ENCODE measurements at regions not wholly inside any gene's neighbourhood (a gene's known extent, or its start where the extent isn't known, plus 50 kb on each side); places are given as distances from the start of the nearest gene placed in this dataset.

DNA sequence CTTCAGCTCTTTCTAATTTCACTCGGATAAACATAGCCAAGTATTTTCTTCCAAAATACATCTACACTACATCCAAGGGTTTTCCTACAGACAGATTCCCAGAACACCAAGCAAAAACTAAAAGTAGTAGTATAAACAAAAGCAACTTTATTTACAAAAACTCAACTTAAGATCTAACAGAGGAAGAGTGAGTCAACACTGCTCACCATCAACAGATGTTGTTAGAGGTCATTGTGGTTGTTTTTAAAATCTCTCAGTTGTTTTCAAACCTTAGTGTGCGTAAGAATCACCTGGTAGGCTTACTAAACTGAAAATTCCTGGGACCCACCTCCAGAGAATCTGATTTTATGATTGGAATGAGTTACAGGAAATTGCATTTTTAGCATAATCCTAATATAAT lies 631.7 kb upstream of the SGCG start:
- TF ChIP-seq CTCF (conservative IDR thresholded peaks at IDR 0.05; ENCODE audit: low read length): no peak
- no peak for TF ChIP-seq EZH2phosphoT487 (IDR thresholded peaks at IDR 0.05; ENCODE audit: borderline replicate concordance)
- H3K27me3 ChIP-seq (ENCODE audit: insufficient read depth, low read length, poor library complexity, severe bottlenecking): no peaks in the 10 kb centered on the region
- no peak overlapping the region for H3K9ac ChIP-seq (ENCODE audit: low read depth, low read length, poor library complexity, severe bottlenecking)
- no peaks in the 10 kb centered on the region for H3F3A ChIP-seq (ENCODE audit: low read depth)
- H3K4me3 ChIP-seq (ENCODE audit: low read length, poor library complexity, severe bottlenecking): no peak overlapping the region
- H4K20me1 ChIP-seq (ENCODE audit: insufficient read depth, low read length, poor library complexity, severe bottlenecking): no peaks in the 10 kb centered on the region
- H3K36me3 ChIP-seq (ENCODE audit: insufficient read depth, low read length): no peaks in the 10 kb centered on the region
- H3K9me3 ChIP-seq (ENCODE audit: insufficient read depth, low read depth, low read length): no peaks in the 10 kb centered on the region
- H2AFZ ChIP-seq (ENCODE audit: low read length): no peak overlapping the region
- H3K4me1 ChIP-seq (ENCODE audit: insufficient read depth, low read length, poor library complexity, severe bottlenecking): no peaks in the 10 kb centered on the region
- no peak overlapping the region for H3K4me2 ChIP-seq (ENCODE audit: low read depth, low read length, poor library complexity, severe bottlenecking)
- H3K9me2 ChIP-seq (replicated peaks; ENCODE audit: low read depth, low read length): no peaks in the 10 kb centered on the region
- no peaks in the 10 kb centered on the region for H3K79me2 ChIP-seq (ENCODE audit: insufficient read depth, low read length)

DNA sequence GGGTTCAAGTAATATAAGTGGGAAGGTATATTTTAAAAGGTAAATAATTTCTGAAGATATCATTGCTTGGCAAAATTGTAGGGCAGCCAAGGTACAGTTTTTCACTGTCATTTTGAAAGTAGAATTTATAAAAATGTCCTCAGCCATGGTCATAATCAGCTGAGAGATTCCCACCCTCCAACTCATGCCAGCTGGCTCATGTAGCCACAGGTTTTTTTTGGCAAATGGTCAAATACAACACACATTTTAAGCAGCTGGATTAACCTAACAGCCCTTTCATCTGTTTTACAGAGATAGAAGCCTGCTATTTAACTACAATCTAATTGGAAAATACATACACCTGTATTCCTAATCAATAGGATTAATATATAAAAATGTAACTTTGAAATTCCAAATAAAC lies 619.2 kb upstream of the SGCG start:
- no peaks in the 10 kb centered on the region for H4K20me1 ChIP-seq (ENCODE audit: insufficient read depth, low read length, poor library complexity, severe bottlenecking)
- TF ChIP-seq CTCF (conservative IDR thresholded peaks at IDR 0.05; ENCODE audit: low read length) (no peak), EZH2phosphoT487 (IDR thresholded peaks at IDR 0.05; ENCODE audit: borderline replicate concordance) (no peak)
- H3F3A ChIP-seq (ENCODE audit: low read depth): no peaks in the 10 kb centered on the region
- H2AFZ ChIP-seq (ENCODE audit: low read length): no peak overlapping the region
- H3K36me3 ChIP-seq (ENCODE audit: insufficient read depth, low read length): no peaks in the 10 kb centered on the region
- H3K9ac ChIP-seq (ENCODE audit: low read depth, low read length, poor library complexity, severe bottlenecking): no peak overlapping the region
- no peak overlapping the region for H3K4me2 ChIP-seq (ENCODE audit: low read depth, low read length, poor library complexity, severe bottlenecking)
- H3K9me2 ChIP-seq (replicated peaks; ENCODE audit: low read depth, low read length): no peaks in the 10 kb centered on the region
- H3K79me2 ChIP-seq (ENCODE audit: insufficient read depth, low read length): no peaks in the 10 kb centered on the region
- no peaks in the 10 kb centered on the region for H3K27me3 ChIP-seq (ENCODE audit: insufficient read depth, low read length, poor library complexity, severe bottlenecking)
- no peaks in the 10 kb centered on the region for H3K9me3 ChIP-seq (ENCODE audit: insufficient read depth, low read depth, low read length)
- H3K4me1 ChIP-seq (ENCODE audit: insufficient read depth, low read length, poor library complexity, severe bottlenecking): no peaks in the 10 kb centered on the region
- no peak overlapping the region for H3K4me3 ChIP-seq (ENCODE audit: low read length, poor library complexity, severe bottlenecking)

- H3K27me3 ChIP-seq (ENCODE audit: insufficient read depth, low read length, poor library complexity, severe bottlenecking): no peaks in the 10 kb centered on the region
- no peak overlapping the region for H3K9ac ChIP-seq (ENCODE audit: low read depth, low read length, poor library complexity, severe bottlenecking)
- H3K4me3 ChIP-seq (ENCODE audit: low read length, poor library complexity, severe bottlenecking): no peak overlapping the region
- no peaks in the 10 kb centered on the region for H3F3A ChIP-seq (ENCODE audit: low read depth)
- H3K9me3 ChIP-seq (ENCODE audit: insufficient read depth, low read depth, low read length): no peaks in the 10 kb centered on the region
- TF ChIP-seq EZH2phosphoT487 (IDR thresholded peaks at IDR 0.05; ENCODE audit: borderline replicate concordance): no peak
- TF ChIP-seq CTCF (conservative IDR thresholded peaks at IDR 0.05; ENCODE audit: low read length): no peak
- no peaks in the 10 kb centered on the region for H3K36me3 ChIP-seq (ENCODE audit: insufficient read depth, low read length)
- H3K9me2 ChIP-seq (replicated peaks; ENCODE audit: low read depth, low read length): no peaks in the 10 kb centered on the region
- no peaks in the 10 kb centered on the region for H4K20me1 ChIP-seq (ENCODE audit: insufficient read depth, low read length, poor library complexity, severe bottlenecking)
- no peak overlapping the region for H2AFZ ChIP-seq (ENCODE audit: low read length)
- no peaks in the 10 kb centered on the region for H3K4me1 ChIP-seq (ENCODE audit: insufficient read depth, low read length, poor library complexity, severe bottlenecking)
- H3K4me2 ChIP-seq (ENCODE audit: low read depth, low read length, poor library complexity, severe bottlenecking): no peak overlapping the region
- no peaks in the 10 kb centered on the region for H3K79me2 ChIP-seq (ENCODE audit: insufficient read depth, low read length)
Measured at GRCh38 chr13:22562116-22562515, 618.7 kb upstream of the SGCG start.
